SIG-M5 treated with dmso at 0.1 percent for 504 hours (cell line): ENCODE measurements at regions not wholly inside any gene's neighbourhood (a gene's known extent, or its start where the extent isn't known, plus 50 kb on each side); places are given as distances from the start of the nearest gene placed in this dataset.
A peak's percentile ranks its signal among the peaks of the same experiment; 100 is the strongest.
"Not testable (repeated sequence)": the region's sequence is repeated elsewhere in the genome, so short reads cannot be mapped to it uniquely, and the experiment has no call there.

Source experiments
- DNase-seq: peaks from one replicate; lab custom pipeline; 2025; ENCODE audit not compliant: unreplicated experiment; lab: John Stamatoyannopoulos, UW

- DNase-seq = no peak
These were observed 58.0 kb downstream of the CGGBP1 start for GRCh38 chr3:88000853-88001252.

- DNase-seq = peak; percentile 84
These were observed 60.8 kb downstream of the CGGBP1 start for GRCh38 chr3:87997966-87998365.

GRCh38 chr3:87997298-87997697, 61.5 kb downstream of the CGGBP1 start:
- peak; percentile 35 for DNase-seq

GRCh38 chr3:87996882-87997281, 61.9 kb downstream of the CGGBP1 start:
- DNase-seq = no peak

DNA sequence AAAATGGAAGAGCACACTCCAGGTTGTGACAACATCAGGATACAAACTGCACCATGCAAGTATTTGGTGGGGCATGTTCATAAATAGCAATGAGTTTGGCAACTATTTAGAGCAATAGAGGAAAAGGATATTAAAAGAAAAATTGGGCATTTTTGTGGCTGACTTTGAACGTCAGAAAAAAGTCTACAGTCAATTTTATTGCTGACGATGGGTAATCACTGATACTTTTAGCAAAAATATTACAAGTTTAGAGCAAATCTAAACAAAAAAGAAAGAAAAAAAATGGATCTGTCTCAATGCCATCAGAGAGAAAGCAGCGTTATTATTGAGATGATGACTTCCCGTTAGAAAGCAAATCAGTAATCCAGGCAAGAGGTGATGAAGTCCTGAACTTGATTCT, 65.2 kb downstream of the CGGBP1 start:
- DNase-seq = no peak

DNA sequence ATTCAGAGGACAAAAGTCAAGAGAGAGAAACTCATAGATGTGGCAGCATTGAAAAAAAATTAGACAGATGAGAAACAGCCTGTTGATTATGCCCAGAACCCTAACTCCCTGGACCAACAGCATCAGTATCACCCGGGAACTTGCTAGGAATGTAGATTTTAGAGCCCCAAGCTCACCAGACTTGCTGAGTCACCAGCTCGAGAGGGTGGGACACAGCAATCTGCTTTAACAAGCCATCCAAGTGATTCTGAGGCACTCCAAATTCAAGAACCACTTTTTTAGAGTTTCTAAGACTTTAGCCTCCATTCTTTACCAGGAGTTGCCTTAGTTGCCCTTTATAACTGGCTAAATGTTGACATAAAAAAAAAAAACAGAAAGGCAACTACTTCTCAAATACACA, 70.9 kb downstream of the CGGBP1 start:
- DNase-seq = no peak

DNA sequence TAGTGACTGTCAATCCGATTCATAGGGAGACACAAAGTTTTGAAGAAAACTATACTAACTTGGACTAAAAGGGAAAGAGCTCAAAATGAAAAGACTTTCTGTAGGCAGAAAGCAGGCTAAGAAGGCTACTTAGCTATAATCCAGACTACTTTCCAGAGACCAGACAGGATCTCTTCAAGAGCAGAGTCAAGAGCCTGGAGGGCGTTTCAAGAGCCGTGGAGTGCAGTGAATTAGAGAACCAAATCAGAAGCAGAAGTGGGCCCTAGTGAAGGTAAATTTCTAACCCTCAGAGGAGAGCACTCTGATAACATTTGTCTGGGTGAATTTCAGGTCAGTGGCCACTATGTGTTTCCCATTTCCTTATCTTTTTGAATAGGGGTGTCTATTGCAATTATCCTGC, 76.4 kb downstream of the CGGBP1 start:
- DNase-seq = no peak

DNA sequence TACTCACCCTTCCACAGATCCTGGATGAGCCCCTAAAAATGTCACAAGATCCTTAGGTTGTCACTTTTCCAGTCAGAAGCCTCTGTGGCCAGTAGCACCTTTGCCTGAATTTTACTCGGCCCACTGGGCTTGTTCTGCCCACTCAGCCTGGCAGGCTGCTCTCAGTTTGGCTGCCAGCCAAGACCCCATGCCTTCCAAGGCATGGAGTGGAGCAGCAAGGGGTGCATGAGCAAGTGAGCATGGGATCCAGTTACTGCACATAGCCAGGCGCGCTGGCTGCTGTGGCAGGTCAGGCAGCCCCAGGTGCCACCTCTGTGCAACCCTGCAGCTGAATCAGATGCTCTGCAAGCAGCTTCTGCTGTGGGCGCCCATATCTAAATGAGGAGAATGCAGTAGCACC, 79.3 kb downstream of the CGGBP1 start:
- DNase-seq = no peak

- no peak for DNase-seq
These were observed 81.0 kb downstream of the CGGBP1 start for GRCh38 chr3:87977765-87978164.

DNA sequence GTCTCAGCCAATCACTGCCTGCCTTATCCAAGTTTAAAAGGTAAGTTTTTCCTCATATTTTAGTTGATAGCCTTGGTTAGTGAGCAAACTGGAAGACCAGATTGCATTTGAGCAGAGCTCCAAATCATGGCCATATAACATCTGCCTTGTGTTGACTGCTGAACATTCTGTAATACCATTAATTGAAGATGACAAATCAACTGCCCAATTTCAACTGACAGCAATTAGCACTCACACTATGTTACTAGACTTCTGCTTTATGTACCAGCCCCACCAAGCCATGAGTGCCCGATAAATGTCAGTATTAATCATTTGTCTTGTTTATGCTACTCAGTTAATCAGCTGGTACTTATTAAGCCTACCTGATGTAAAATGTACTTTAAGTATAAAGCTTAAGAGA, 83.1 kb downstream of the CGGBP1 start:
- no peak for DNase-seq

DNA sequence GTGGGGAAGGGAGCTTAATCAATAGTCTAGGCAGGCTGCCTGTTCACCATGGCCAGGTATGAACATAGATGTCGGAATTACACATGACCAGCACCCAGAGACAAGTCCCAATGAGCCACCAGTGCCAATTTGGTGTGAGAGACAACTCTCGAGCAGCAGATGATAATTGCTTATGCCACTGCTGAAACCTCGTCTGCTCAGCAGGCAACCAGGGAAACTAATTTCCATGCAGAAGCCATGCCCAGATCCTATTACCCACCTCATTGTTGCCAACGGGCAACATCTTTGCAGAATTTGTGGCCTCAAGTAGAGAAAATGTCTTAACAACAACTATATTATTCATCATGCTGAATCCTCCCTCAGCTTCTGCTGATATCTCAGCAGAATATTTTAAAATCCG, 84.9 kb downstream of the CGGBP1 start:
- no peak for DNase-seq

DNA sequence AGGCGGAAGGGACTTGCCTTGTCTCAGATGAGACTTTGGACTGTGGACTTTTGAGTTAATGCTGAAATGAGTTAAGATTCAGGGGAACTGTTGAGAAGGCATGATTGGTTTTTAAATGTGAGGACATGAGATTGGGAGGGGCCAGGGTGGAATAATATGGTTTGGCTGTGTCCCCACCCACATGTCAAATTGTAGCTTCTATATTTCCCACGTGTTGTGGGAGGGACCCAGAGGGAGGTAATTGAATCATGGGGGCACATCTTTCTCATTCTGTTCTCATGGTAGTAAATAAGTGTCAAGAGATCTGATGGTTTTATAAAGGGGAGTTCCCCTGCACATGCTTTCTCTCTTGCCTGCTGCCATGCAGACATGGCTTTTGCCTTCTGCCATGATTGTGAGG, 89.2 kb downstream of the CGGBP1 start:
- DNase-seq = no peak

- no peak for DNase-seq
These were observed 90.1 kb downstream of the CGGBP1 start for GRCh38 chr3:87968668-87969067.

DNA sequence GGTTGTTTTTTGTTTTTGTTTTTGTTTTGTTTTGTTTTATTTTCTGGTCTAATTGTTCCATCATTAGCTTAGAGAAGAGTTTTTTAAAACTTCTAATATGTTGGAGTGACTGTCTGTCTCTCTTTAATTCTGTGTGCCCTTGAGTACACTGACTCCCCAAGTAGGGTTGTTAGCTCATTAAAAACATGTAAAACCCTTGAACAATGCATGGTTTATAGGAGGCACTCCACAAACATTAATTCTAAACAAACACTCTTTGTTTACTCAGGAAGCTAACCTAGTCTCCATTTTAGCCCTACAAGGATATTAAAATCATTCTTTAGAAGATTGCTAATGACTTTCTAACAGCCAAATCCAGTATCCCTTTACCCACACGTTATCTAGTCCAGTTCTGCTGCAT, 100.5 kb downstream of the CGGBP1 start:
- no peak for DNase-seq

GRCh38 chr3:87957575-87957974, 101.2 kb downstream of the CGGBP1 start:
- DNase-seq = no peak

DNA sequence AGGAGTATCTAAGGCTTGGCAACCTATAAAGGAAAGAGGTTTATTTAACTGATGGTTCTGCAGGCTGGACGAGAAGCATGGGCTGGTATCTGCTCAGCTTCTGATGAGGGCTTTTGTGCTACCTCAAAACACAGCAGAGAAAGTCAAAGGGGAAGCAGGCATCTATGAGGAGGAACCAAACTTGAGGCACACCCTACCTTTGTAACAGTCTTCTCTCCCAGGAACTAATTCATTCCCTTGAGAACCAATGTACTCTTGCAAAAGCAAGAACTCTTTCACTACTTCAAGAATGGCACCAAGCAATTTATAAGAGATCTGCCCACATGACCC, 109.0 kb downstream of the CGGBP1 start:
- DNase-seq = peak; percentile 2

- DNase-seq = no peak
These were observed 109.5 kb downstream of the CGGBP1 start for GRCh38 chr3:87949189-87949878.

GRCh38 chr3:87946007-87946406, 112.8 kb downstream of the CGGBP1 start:
- not testable (repeated sequence) for DNase-seq

- not testable (repeated sequence) for DNase-seq
These were observed 116.5 kb downstream of the CGGBP1 start for GRCh38 chr3:87942256-87942655.

DNA sequence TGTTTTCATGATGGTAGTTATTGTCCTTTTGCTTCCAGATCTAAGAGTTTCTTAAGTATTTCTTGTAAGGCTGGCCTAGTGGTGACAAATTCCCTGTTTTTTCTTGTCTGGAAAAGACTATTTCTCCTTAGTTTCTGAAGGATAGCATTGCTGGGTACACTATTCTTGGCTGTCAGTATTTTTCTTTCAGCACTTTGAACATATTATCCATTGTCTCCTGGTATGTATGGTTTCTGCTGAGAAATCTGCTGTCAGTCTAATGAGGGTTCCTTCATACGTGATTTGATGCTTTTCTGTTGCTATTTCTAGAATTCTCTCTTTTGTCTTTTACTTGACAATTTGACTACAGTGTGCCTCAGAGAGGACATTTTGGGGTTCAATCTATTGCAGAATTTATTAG, 134.3 kb downstream of the CGGBP1 start:
- DNase-seq = no peak

- DNase-seq = no peak
These were observed 138.3 kb downstream of the CGGBP1 start for GRCh38 chr3:87920549-87920948.

- DNase-seq = no peak
These were observed 157.7 kb downstream of the CGGBP1 start for GRCh38 chr3:87901141-87901540.

DNA sequence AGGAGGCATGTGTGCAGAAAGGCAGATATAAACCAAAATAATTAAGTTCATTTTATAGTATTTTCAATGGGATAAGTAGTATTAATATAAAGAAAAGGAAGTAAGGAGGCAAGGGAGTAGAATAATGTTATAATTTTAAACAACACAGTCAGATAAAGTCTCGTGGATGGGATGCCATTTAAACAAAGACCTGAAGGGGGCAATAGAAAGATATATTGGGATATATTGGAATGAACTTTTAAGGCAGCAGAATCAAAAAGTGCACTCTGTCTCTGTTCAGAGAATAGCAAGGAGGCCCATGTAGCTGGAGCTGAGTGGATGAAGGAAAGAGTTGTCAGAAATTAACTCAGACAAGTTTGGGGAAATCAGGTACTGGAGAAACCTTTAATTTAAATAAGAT, 158.7 kb downstream of the CGGBP1 start:
- DNase-seq = peak; percentile 2

- no peak for DNase-seq
These were observed 159.8 kb downstream of the CGGBP1 start for GRCh38 chr3:87898971-87899370.
